ENCODE measurements at regions not wholly inside any gene's neighbourhood (a gene's known extent, or its start where the extent isn't known, plus 50 kb on each side); places are given as distances from the start of the nearest gene placed in this dataset.

GRCh38 chr10:34031400-34031799 is 696.9 kb upstream of the NRP1 start:
- no peaks in the 10 kb centered on the region for H3K4me1 ChIP-seq (ENCODE audit: control insufficient read depth in 2 of 2, insufficient read depth in 2 of 2, low read length in 2 of 2)
- peaks cover 4% of the 10 kb centered on the region for H3K9me3 Mint-ChIP-seq (ENCODE audit: insufficient read depth)
- ChIA-PET CTCF (no interaction called here), POLR2A (no interaction called here)
- no peak overlapping the region for H2AFZ ChIP-seq (ENCODE audit: insufficient read depth, low read depth, low read length, poor library complexity, severe bottlenecking)
- no peak overlapping the region for H3K9ac ChIP-seq (ENCODE audit: low read length)
- peaks cover 0 to 24% (median 0%) of the 10 kb centered on the region in 3 donors for H3K9me3 ChIP-seq (ENCODE audit: control extremely low read depth in 1 of 3, control insufficient read depth in 2 of 3, insufficient read depth in 1 of 3, low read length in 2 of 3)
- no peak overlapping the region for H3K27ac Mint-ChIP-seq
- no peaks in the 10 kb centered on the region for H3K36me3 ChIP-seq (replicated peaks in 1 of 2; ENCODE audit: control extremely low read depth in 1 of 2, control insufficient read depth in 1 of 2, extremely low read depth in 1 of 2, insufficient read depth in 2 of 2, low read length in 1 of 2)
- WGBS (ENCODE audit: insufficient coverage), result 67% methylated on average over 3 of the region's 3 CpGs
- no peak overlapping the region for H3K4me3 Mint-ChIP-seq
- no peaks in the 10 kb centered on the region for H3K4me1 Mint-ChIP-seq
- H3K4me2 ChIP-seq (replicated peaks; ENCODE audit: low read depth, low read length, poor library complexity, severe bottlenecking), result no peak overlapping the region
- DNase-seq (no peak), ATAC-seq (ENCODE audit: low read depth) (no peak)
- H3K27ac ChIP-seq (ENCODE audit: low read length in 2 of 2), result no peak overlapping the region
- no peaks in the 10 kb centered on the region for H3K27me3 ChIP-seq (replicated peaks in 1 of 4; ENCODE audit: control extremely low read depth in 1 of 4, control insufficient read depth in 3 of 4, insufficient read depth in 4 of 4, low read length in 3 of 4)
- no peaks in the 10 kb centered on the region for H3K79me2 ChIP-seq (ENCODE audit: control insufficient read depth, insufficient read depth, low read length)
- H3K4me3 ChIP-seq (ENCODE audit: control extremely low read depth in 1 of 5, extremely low read depth in 1 of 5, insufficient read depth in 1 of 5, low read depth in 2 of 5, low read length in 4 of 5), result no peak overlapping the region
- H4K20me1 ChIP-seq (ENCODE audit: control insufficient read depth, insufficient read depth, low read length, poor library complexity, severe bottlenecking), result no peaks in the 10 kb centered on the region
- H3K27me3 Mint-ChIP-seq, result no peaks in the 10 kb centered on the region
- intact Hi-C loops (cut with micrococcal nuclease), result no loop called here
- no peak for TF ChIP-seq CTCF (IDR thresholded peaks at IDR 0.05)
- TF ChIP-seq EZH2 (IDR thresholded peaks at IDR 0.05; ENCODE audit: borderline replicate concordance, insufficient read depth, low read depth, low read length, poor library complexity, severe bottlenecking), result no peak

- peaks cover 0 to 18% (median 0%) of the 10 kb centered on the region in 3 donors for H3K9me3 ChIP-seq (ENCODE audit: control extremely low read depth in 1 of 3, control insufficient read depth in 2 of 3, insufficient read depth in 1 of 3, low read length in 2 of 3)
- no peak overlapping the region for H2AFZ ChIP-seq (ENCODE audit: insufficient read depth, low read depth, low read length, poor library complexity, severe bottlenecking)
- H3K4me3 ChIP-seq (ENCODE audit: control extremely low read depth in 1 of 5, extremely low read depth in 1 of 5, insufficient read depth in 1 of 5, low read depth in 2 of 5, low read length in 4 of 5), result no peak overlapping the region
- no peak overlapping the region for H3K4me2 ChIP-seq (replicated peaks; ENCODE audit: low read depth, low read length, poor library complexity, severe bottlenecking)
- no peaks in the 10 kb centered on the region for H3K4me1 ChIP-seq (ENCODE audit: control insufficient read depth in 2 of 2, insufficient read depth in 2 of 2, low read length in 2 of 2)
- DNase-seq, result no peak
- no peaks in the 10 kb centered on the region for H3K27me3 ChIP-seq (replicated peaks in 1 of 4; ENCODE audit: control extremely low read depth in 1 of 4, control insufficient read depth in 3 of 4, insufficient read depth in 4 of 4, low read length in 3 of 4)
- 98% methylated on average over 8 of the region's 10 CpGs for WGBS (ENCODE audit: insufficient coverage)
- H3K9me3 Mint-ChIP-seq (ENCODE audit: insufficient read depth), result peaks cover 4% of the 10 kb centered on the region
- no peaks in the 10 kb centered on the region for H3K79me2 ChIP-seq (ENCODE audit: control insufficient read depth, insufficient read depth, low read length)
- ATAC-seq (ENCODE audit: low read depth), result no peak
- H3K27ac ChIP-seq (ENCODE audit: low read length in 2 of 2), result no peak overlapping the region
- no peaks in the 10 kb centered on the region for H3K4me1 Mint-ChIP-seq
- H4K20me1 ChIP-seq (ENCODE audit: control insufficient read depth, insufficient read depth, low read length, poor library complexity, severe bottlenecking), result no peaks in the 10 kb centered on the region
- no peak for TF ChIP-seq CTCF (IDR thresholded peaks at IDR 0.05)
- no peak for TF ChIP-seq EZH2 (IDR thresholded peaks at IDR 0.05; ENCODE audit: borderline replicate concordance, insufficient read depth, low read depth, low read length, poor library complexity, severe bottlenecking)
- H3K27ac Mint-ChIP-seq, result no peak overlapping the region
- H3K4me3 Mint-ChIP-seq, result no peak overlapping the region
- ChIA-PET CTCF (no interaction called here), POLR2A (no interaction called here)
- no peaks in the 10 kb centered on the region for H3K36me3 ChIP-seq (replicated peaks in 1 of 2; ENCODE audit: control extremely low read depth in 1 of 2, control insufficient read depth in 1 of 2, extremely low read depth in 1 of 2, insufficient read depth in 2 of 2, low read length in 1 of 2)
- H3K27me3 Mint-ChIP-seq, result no peaks in the 10 kb centered on the region
- H3K9ac ChIP-seq (ENCODE audit: low read length), result no peak overlapping the region
- intact Hi-C loops (cut with micrococcal nuclease), result no loop called here
Measured at GRCh38 chr10:34029455-34029854, 695.0 kb upstream of the NRP1 start.

Measured in B cell (primary cell).